IMR-90 (cell line): ENCODE measurements at regions not wholly inside any gene's neighbourhood (a gene's known extent, or its start where the extent isn't known, plus 50 kb on each side); places are given as distances from the start of the nearest gene placed in this dataset.

Experiments used
- ATAC-seq: fragments of 200-7000 bp; cut with Tn5 transposase; 2 replicates; pipeline ENCODE4 v1.9.1; 2020; ENCODE audit warnings: low read depth, mild to moderate bottlenecking, moderate library complexity
- BruUV-seq: library from RNA; stranded (reverse); fragments of 400-500 nt; replicated peaks from 2 replicates; lab custom pipeline; 2021; lab: Mats Ljungman, UMichigan
- CTCF ChIA-PET: fragments of 300-600 bp; formaldehyde crosslinking; extraction: SDS; loops from one replicate; lab custom pipeline; 2021; ENCODE audit warnings: antibody characterized with exemption; lab: Yijun Ruan, JAX
- POLR2A ChIA-PET: fragments of 300-600 bp; sonication (Branson Sonifier 250); formaldehyde crosslinking; loops from one replicate; lab custom pipeline; 2022; ENCODE audit warnings: antibody characterized with exemption; ENCODE audit not compliant: unreplicated experiment; lab: Charles Lee
- DNase-seq: peaks from one replicate; pipeline ENCODE4 v3.0.0; 2013
- H2AFZ ChIP-seq: replicated peaks from 2 replicates; pipeline ENCODE3; 2013; ENCODE audit warnings: low read length, mild to moderate bottlenecking; ENCODE audit not compliant: poor library complexity
- H2AK5ac ChIP-seq: 2 replicates; pipeline ENCODE4 v1.6.1; 2013; ENCODE audit warnings: low read depth, low read length, inconsistent platforms
- H2AK9ac ChIP-seq: replicated peaks from 2 replicates; pipeline ENCODE3; 2013; ENCODE audit warnings: mild to moderate bottlenecking, low read depth, low read length, moderate library complexity; ENCODE audit not compliant: poor library complexity
- H2BK120ac ChIP-seq: 2 replicates; pipeline ENCODE4 v1.6.1; 2013; ENCODE audit warnings: low read depth, low read length, inconsistent platforms
- H2BK15ac ChIP-seq: 3 replicates; pipeline ENCODE4 v1.6.1; 2013; ENCODE audit warnings: low read depth, low read length, inconsistent platforms
- H2BK20ac ChIP-seq: 2 replicates; pipeline ENCODE4 v1.6.1; 2013; ENCODE audit warnings: low read depth, mild to moderate bottlenecking, inconsistent platforms, low read length, moderate library complexity
- H2BK5ac ChIP-seq: 2 replicates; pipeline ENCODE4 v1.6.1; 2013; ENCODE audit warnings: mild to moderate bottlenecking, low read depth, low read length, inconsistent platforms; ENCODE audit not compliant: poor library complexity, severe bottlenecking
- H3K14ac ChIP-seq: replicated peaks from 2 replicates; pipeline ENCODE4 v1.6.1; 2013; ENCODE audit warnings: low read depth, low read length, inconsistent platforms
- H3K18ac ChIP-seq: 2 replicates; pipeline ENCODE4 v1.6.1; 2013; ENCODE audit warnings: low read depth, low read length, control low read depth
- H3K23ac ChIP-seq: 2 replicates; pipeline ENCODE4 v1.6.1; 2013; ENCODE audit warnings: low read depth, low read length, inconsistent platforms
- H3K27ac ChIP-seq: 2 replicates; pipeline ENCODE4 v1.5.1; 2013; ENCODE audit warnings: mild to moderate bottlenecking, control low read depth, low read length; ENCODE audit not compliant: insufficient read depth
- H3K27me3 ChIP-seq: 2 replicates; pipeline ENCODE4 v1.6.1; 2013; ENCODE audit warnings: low read length; ENCODE audit not compliant: control insufficient read depth, insufficient read depth
- H3K36me3 ChIP-seq: 2 replicates; pipeline ENCODE4 v1.6.1; 2013; ENCODE audit warnings: low read length, mixed read lengths; ENCODE audit not compliant: control insufficient read depth, insufficient read depth
- H3K4ac ChIP-seq: 2 replicates; pipeline ENCODE4 v1.6.1; 2013; ENCODE audit warnings: low read depth, low read length, inconsistent platforms
- H3K4me1 ChIP-seq: 2 replicates; pipeline ENCODE4 v1.6.1; 2013; ENCODE audit warnings: low read length, mixed read lengths; ENCODE audit not compliant: control insufficient read depth, insufficient read depth
- H3K4me2 ChIP-seq: 2 replicates; pipeline ENCODE4 v1.6.1; 2013; ENCODE audit warnings: low read depth, mild to moderate bottlenecking, control low read depth, low read length, moderate library complexity
- H3K4me3 ChIP-seq: 2 replicates; pipeline ENCODE4 v1.5.1; 2013; ENCODE audit warnings: low read depth, mild to moderate bottlenecking, control low read depth, low read length, moderate library complexity; ENCODE audit not compliant: insufficient read depth
- H3K56ac ChIP-seq: 2 replicates; pipeline ENCODE4 v1.6.1; 2013; ENCODE audit warnings: low read length, inconsistent platforms; ENCODE audit not compliant: insufficient read depth; ENCODE audit errors: extremely low read depth
- H3K79me1 ChIP-seq, 2 experiments: 2 replicates each; pipeline ENCODE4 v1.6.1; 2013; ENCODE audit warnings: low read length in 2 of 2, inconsistent platforms in 1 of 2, low read depth in 1 of 2
- H3K9ac ChIP-seq: 2 replicates; pipeline ENCODE4 v1.6.1; 2013; ENCODE audit warnings: low read depth, low read length, control low read depth
- H3K9me1 ChIP-seq: 2 replicates; pipeline ENCODE4 v1.6.1; 2013; ENCODE audit warnings: low read length, inconsistent platforms; ENCODE audit not compliant: insufficient read depth
- H3K9me3 ChIP-seq: 2 replicates; pipeline ENCODE4 v1.6.1; 2013; ENCODE audit warnings: low read length; ENCODE audit not compliant: control insufficient read depth, insufficient read depth
- H4K20me1 ChIP-seq: 2 replicates; pipeline ENCODE4 v1.6.1; 2013; ENCODE audit warnings: low read length, inconsistent platforms; ENCODE audit not compliant: insufficient read depth
- H4K5ac ChIP-seq: 2 replicates; pipeline ENCODE4 v1.6.1; 2013; ENCODE audit warnings: mild to moderate bottlenecking, low read depth, low read length, control low read depth
- H4K8ac ChIP-seq, 2 experiments: 2 replicates each; pipeline ENCODE4 v1.6.1; 2013; ENCODE audit warnings: low read depth in 2 of 2, low read length in 2 of 2, control low read depth in 1 of 2, inconsistent platforms in 1 of 2
- H4K91ac ChIP-seq: 2 replicates; pipeline ENCODE4 v1.6.1; 2013; ENCODE audit warnings: low read depth, low read length, inconsistent platforms; ENCODE audit not compliant: insufficient read depth
- BHLHE40 ChIP-seq: fragments of 150-350 bp; IDR thresholded peaks from 2 replicates; pipeline ENCODE4 v1.6.1; 2016; ENCODE audit warnings: mild to moderate bottlenecking, low read depth, low read length
- CEBPB ChIP-seq: IDR thresholded peaks from 2 replicates; pipeline ENCODE4 v1.6.1; 2012; ENCODE audit warnings: low read depth, low read length, improper control_type of control experiment
- CTCF ChIP-seq: conservative IDR thresholded peaks from 2 replicates; pipeline ENCODE4 v1.5.1; 2012; ENCODE audit warnings: mild to moderate bottlenecking, low read depth, low read length, improper control_type of control experiment
- ELK1 ChIP-seq: fragments of 150-350 bp; IDR thresholded peaks from 2 replicates; pipeline ENCODE4 v1.6.1; 2016; ENCODE audit warnings: low read depth, mild to moderate bottlenecking, low read length, moderate library complexity, borderline replicate concordance
- MAFK ChIP-seq: IDR thresholded peaks from 2 replicates; pipeline ENCODE4 v1.6.1; 2012; ENCODE audit warnings: low read depth, low read length, improper control_type of control experiment
- NFE2L2 ChIP-seq: fragments of 150-350 bp; IDR thresholded peaks from 2 replicates; pipeline ENCODE4 v1.6.1; 2016; ENCODE audit warnings: low read depth, mild to moderate bottlenecking, low read length
- POLR2A ChIP-seq: IDR thresholded peaks from 2 replicates; pipeline ENCODE4 v1.6.1; 2012; ENCODE audit warnings: mild to moderate bottlenecking, low read depth, low read length
- RFX5 ChIP-seq: IDR thresholded peaks from 2 replicates; pipeline ENCODE4 v1.8.0; 2012; ENCODE audit warnings: low read depth, mild to moderate bottlenecking, low read length, moderate library complexity
- SMC3 ChIP-seq: fragments of 150-350 bp; IDR thresholded peaks from 2 replicates; pipeline ENCODE4 v1.6.1; 2016; ENCODE audit warnings: low read depth, mild to moderate bottlenecking, antibody characterized with exemption, low read length, moderate library complexity
- WGBS, 2 experiments: methylation state at CpG; one replicate each; pipeline versions ENCODE4 v1.1.5 to v1.1.7; 2013; ENCODE audit warnings: missing lambda C conversion rate in 2 of 2; ENCODE audit not compliant: insufficient read length in 1 of 2; ENCODE audit errors: extremely low coverage in 2 of 2; 5-methylcytosine and 5-hydroxymethylcytosine counted together
- dilution Hi-C: fragments of 300-500 bp; cut with HindIII; formaldehyde crosslinking; loops from one replicate; pipeline ENCODE4 v1.14.3; 2018; ENCODE audit warnings: low sequenced_read_pairs; ENCODE audit not compliant: unreplicated experiment
- in situ Hi-C: fragments of 300-500 bp; cut with MboI; formaldehyde crosslinking; loops from 3 replicates; pipeline ENCODE4 v1.14.3; 2019; ENCODE audit warnings: low sequenced_read_pairs, inconsistent platforms, mixed read lengths
- intact Hi-C: fragments of 100-400 bp; cut with micrococcal nuclease; formaldehyde crosslinking; loops from 2 replicates; pipeline ENCODE4 v1.10.0; 2022

GRCh38 chr6:144932621-144933020 lies 647.5 kb downstream of the UTRN start:
- Histone ChIP-seq H4K20me1 (no peaks in the 10 kb centered on the region), H3K4me3 (no peak overlapping the region), H4K5ac (no peak overlapping the region), H3K4me2 (no peak overlapping the region), H2AK5ac (no peak overlapping the region), H2BK120ac (no peak overlapping the region), H2BK5ac (no peak overlapping the region), H3K27me3 (no peaks in the 10 kb centered on the region), H4K91ac (no peak overlapping the region), H3K27ac (no peak overlapping the region), H3K79me1 (no peaks in the 10 kb centered on the region), H3K23ac (no peak overlapping the region), H2BK15ac (no peak overlapping the region), H3K9me1 (no peaks in the 10 kb centered on the region), H3K18ac (no peak overlapping the region), H2BK20ac (no peak overlapping the region), H3K36me3 (no peaks in the 10 kb centered on the region), H3K4ac (no peak overlapping the region), H4K8ac (no peak overlapping the region), H3K9me3 (no peaks in the 10 kb centered on the region), H2AK9ac (no peak overlapping the region), H3K56ac (no peak overlapping the region), H2AFZ (no peak overlapping the region), H3K4me1 (no peaks in the 10 kb centered on the region), H3K9ac (no peak overlapping the region), H3K14ac (no peak overlapping the region)
- dilution Hi-C loops (no loop called here), in situ Hi-C loops (no loop called here), intact Hi-C loops (loop anchor here (5.0 to 10.0 kb wide), 3 partner anchors 280 to 772 kb away; no protein-coding TSS in a partner anchor)
- no CpG with 5 or more reads among the region's 1 CpG for WGBS, 2 experiments
- no peak for ATAC-seq
- TF ChIP-seq RFX5 (no peak), MAFK (no peak), SMC3 (no peak), NFE2L2 (no peak), CTCF (no peak), ELK1 (no peak), BHLHE40 (no peak), CEBPB (no peak), POLR2A (no peak)
- DNase-seq, result no peak
- ChIA-PET POLR2A (no interaction called here), CTCF (interaction anchor here (1.0 kb wide), 1 partner anchor 701 kb away, joined by 3 read pairs; no protein-coding TSS in a partner anchor)
- BruUV-seq, result no TSS peak
